Fibroblast of pulmonary artery (primary cell): ENCODE measurements at regions not wholly inside any gene's neighbourhood (a gene's known extent, or its start where the extent isn't known, plus 50 kb on each side); places are given as distances from the start of the nearest gene placed in this dataset.

Source experiments
- DNase-seq: peaks from one replicate; pipeline ENCODE4 v3.0.0-alpha.2; 2010; ENCODE audit warnings: low read depth
- H3K4me3 ChIP-seq: replicated peaks from 2 replicates; pipeline ENCODE4 v1.5.1; 2011; ENCODE audit warnings: low read depth, mild to moderate bottlenecking, control low read depth, low read length, moderate library complexity
- CTCF ChIP-seq: IDR thresholded peaks from 2 replicates; pipeline ENCODE4 v1.5.1; 2011; ENCODE audit warnings: mild to moderate bottlenecking, control low read depth, low read length, inconsistent platforms; ENCODE audit errors: missing control alignments

- H3K4me3 ChIP-seq: no peak overlapping the region
- no peak for DNase-seq
- TF ChIP-seq CTCF: no peak
Measured at GRCh38 chr2:41992056-41992642, 55.7 kb upstream of the PKDCC start.

GRCh38 chr2:41992671-41993434 lies 55.0 kb upstream of the PKDCC start:
- no peak overlapping the region for H3K4me3 ChIP-seq
- TF ChIP-seq CTCF: no peak
- no peak for DNase-seq

GRCh38 chr2:41993435-41993925 lies 54.3 kb upstream of the PKDCC start:
- H3K4me3 ChIP-seq: no peak overlapping the region
- TF ChIP-seq CTCF: no peak
- DNase-seq: no peak

- TF ChIP-seq CTCF: no peak
- DNase-seq: peak; percentile 90
- no peak overlapping the region for H3K4me3 ChIP-seq
Measured at GRCh38 chr2:41994233-41994637, 53.6 kb upstream of the PKDCC start.

- H3K4me3 ChIP-seq: no peak overlapping the region
- no peak for TF ChIP-seq CTCF
- no peak for DNase-seq
Measured at GRCh38 chr2:41994661-41995060, 53.2 kb upstream of the PKDCC start.

- DNase-seq: no peak
- TF ChIP-seq CTCF: no peak
- no peak overlapping the region for H3K4me3 ChIP-seq
Measured at GRCh38 chr2:41997561-41997960, 50.3 kb upstream of the PKDCC start.
